Endothelial cell of umbilical vein (primary cell): ENCODE measurements at regions not wholly inside any gene's neighbourhood (a gene's known extent, or its start where the extent isn't known, plus 50 kb on each side); places are given as distances from the start of the nearest gene placed in this dataset.

ENCODE experiments used
- CTCF ChIP-seq, 2 donors: IDR thresholded peaks; 1 replicate in 1 of 2; 2 replicates in 1 of 2; pipeline ENCODE4 v1.5.1; 2011; ENCODE audit warnings: low read length in 2 of 2, mild to moderate bottlenecking in 2 of 2, moderate library complexity in 2 of 2, control low read depth in 1 of 2, inconsistent platforms in 1 of 2, low read depth in 1 of 2; ENCODE audit not compliant: insufficient read depth in 1 of 2; ENCODE audit errors: extremely low read depth in 1 of 2
- EZH2 ChIP-seq: IDR thresholded peaks from 2 replicates; pipeline ENCODE4 v1.6.1; 2012; ENCODE audit warnings: borderline replicate concordance, low read depth, mild to moderate bottlenecking, moderate library complexity, low read length, inconsistent platforms; ENCODE audit not compliant: severe bottlenecking
- GATA2 ChIP-seq: IDR thresholded peaks from 2 replicates; pipeline ENCODE4 v1.7.0; 2011; ENCODE audit warnings: low read depth, mild to moderate bottlenecking, moderate library complexity, mixed read lengths, low read length; ENCODE audit not compliant: insufficient read length, insufficient read depth
- JUN ChIP-seq: IDR thresholded peaks from 2 replicates; pipeline ENCODE4 v1.6.1; 2011; ENCODE audit warnings: borderline replicate concordance, low read depth; ENCODE audit not compliant: insufficient read length, insufficient read depth
- MAX ChIP-seq: IDR thresholded peaks from 2 replicates; pipeline ENCODE4 v1.6.1; 2011; ENCODE audit not compliant: insufficient read depth, insufficient read length
- MYC ChIP-seq: IDR thresholded peaks from one replicate; pipeline ENCODE4 v1.6.1; 2011; ENCODE audit warnings: mild to moderate bottlenecking, low read depth, low read length
- POLR2A ChIP-seq: IDR thresholded peaks from 2 replicates; pipeline ENCODE4 v1.6.1; 2012; ENCODE audit warnings: low read depth, mild to moderate bottlenecking, control low read depth, low read length
- POLR2AphosphoS5 ChIP-seq: IDR thresholded peaks from 2 replicates; pipeline ENCODE4 v1.6.1; 2012; ENCODE audit warnings: low read depth, mild to moderate bottlenecking, control low read depth, low read length, moderate library complexity; ENCODE audit not compliant: insufficient read depth

GRCh38 chr11:69876013-69876412 lies 56.8 kb upstream of the FGF3 start:
- no peak for TF ChIP-seq EZH2
- no peak for TF ChIP-seq CTCF (IDR thresholded peaks at IDR 0.05; ENCODE audit: extremely low read depth in 1 of 2, insufficient read depth in 1 of 2, low read depth in 1 of 2, low read length in 2 of 2)
- no peak for TF ChIP-seq POLR2AphosphoS5
- no peak for TF ChIP-seq POLR2A
- TF ChIP-seq MAX = no peak
- no peak for TF ChIP-seq MYC
- TF ChIP-seq JUN = no peak
- no peak for TF ChIP-seq GATA2
